ENCODE measurements at regions not wholly inside any gene's neighbourhood (a gene's known extent, or its start where the extent isn't known, plus 50 kb on each side); places are given as distances from the start of the nearest gene placed in this dataset.
"Not testable (repeated sequence)": the region's sequence is repeated elsewhere in the genome, so short reads cannot be mapped to it uniquely, and the experiment has no call there.

DNA sequence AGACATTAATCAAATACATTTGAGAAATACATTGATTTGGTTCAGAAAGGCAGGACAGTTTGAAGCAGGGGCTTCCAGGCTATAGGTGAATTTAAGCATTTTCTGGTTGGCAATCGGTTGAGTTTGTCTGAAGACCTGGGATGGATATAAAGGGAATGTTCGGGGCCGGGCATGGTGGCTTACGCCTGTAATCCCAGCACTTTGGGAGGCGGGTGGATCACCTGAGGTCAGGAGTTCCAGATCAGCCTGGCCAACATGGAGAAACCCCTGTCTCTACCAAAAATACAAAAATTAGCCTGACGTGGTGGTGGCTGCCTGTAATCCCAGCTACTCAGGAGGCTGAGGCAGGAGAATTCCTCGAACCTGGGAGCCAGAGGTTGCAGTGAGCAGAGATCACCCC lies 166.5 kb upstream of the ATP10A start:
- DNase-seq (ENCODE audit: low read depth, low spot score): not testable (repeated sequence)

DNA sequence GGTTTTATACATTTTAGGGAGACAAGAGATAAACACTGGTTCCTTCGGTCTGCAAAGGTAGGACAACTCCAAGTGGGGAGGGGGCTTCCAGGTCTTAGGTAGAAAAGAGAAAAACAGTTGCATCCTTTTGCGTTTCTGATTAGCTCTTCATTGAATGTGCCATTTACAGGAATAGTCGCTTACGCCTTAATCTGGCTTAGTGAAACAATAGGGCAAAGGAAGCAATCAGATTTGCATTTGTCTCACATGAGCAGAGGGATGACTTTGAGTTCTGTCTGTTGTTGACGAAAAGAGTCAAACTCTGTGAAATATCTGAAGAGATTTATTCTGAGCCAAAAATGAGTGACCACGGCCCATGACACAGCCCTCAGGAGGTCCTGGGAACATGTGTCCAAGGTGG lies 166.0 kb upstream of the ATP10A start:
- DNase-seq (ENCODE audit: low read depth, low spot score): no peak

DNA sequence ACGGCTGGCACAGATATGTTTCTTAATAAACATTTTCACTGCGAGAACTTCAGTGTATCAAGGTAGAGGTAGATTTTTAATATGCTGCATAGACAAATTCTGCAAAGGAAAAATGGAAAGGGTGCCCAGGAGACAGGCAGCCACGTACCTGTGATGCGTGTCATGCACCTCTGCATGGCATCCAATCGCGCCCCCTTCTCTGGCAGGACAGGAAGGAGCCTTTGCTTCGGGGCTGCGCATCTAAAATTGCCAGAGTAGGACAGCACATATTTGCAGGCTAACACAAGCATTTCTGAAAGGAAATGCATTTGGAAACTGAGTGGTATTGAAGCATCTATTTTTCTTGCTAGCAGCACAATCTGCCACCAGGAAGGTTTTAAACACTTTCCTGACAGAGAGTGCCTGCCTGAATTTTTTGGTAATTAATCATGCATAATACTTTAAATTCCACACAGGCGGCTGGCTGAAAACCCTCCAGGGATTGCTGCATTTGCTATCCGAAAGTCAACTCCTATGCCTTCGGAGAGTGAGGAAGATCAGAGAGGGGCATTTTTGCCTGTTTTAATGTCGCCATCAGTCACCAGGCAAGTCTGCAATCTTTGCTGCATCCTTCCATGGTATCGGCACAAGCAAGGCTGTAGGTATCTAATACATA lies 165.1 kb upstream of the ATP10A start:
- DNase-seq (ENCODE audit: low read depth, low spot score): no peak

DNA sequence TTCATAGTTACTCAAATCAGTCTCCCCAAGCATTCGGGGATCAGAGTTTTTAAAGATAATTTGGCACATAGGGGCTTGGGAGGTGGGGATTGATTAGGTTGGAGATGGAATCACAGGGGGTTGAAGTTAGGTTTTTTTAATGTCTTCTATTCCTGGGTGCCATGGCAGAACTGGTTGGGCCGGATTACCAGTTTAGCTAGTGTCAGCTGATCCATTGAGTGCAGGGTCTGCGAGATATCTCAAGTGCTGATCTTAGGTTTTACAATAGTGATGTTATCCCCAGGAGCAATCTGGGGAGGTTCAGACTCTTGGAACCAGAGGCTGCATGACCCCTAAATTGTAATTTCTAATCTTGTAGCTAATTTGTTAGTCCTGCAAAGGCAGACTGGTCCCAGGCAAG lies 163.5 kb upstream of the ATP10A start:
- not testable (repeated sequence) for DNase-seq (ENCODE audit: low read depth, low spot score)

DNA sequence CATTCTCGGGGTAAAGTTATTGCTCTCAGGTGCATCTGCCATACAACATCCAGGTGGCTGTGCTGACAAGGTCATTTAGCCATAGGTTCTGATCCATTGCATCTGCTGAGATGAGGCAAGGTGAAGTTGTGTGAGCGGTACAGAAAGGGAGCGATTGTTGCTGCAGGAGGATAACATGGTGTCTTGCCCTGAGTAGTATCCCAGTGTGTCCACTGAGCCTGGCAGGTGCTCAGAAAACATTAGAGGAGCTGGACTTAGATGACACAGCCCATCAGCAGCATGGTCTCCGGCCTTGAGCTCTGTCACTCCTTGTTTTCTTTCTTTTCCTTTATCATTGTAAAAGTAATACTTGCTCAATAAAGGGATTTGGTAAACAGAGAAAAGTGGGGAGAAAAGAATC lies 161.1 kb upstream of the ATP10A start:
- DNase-seq (ENCODE audit: low read depth, low spot score): no peak

DNA sequence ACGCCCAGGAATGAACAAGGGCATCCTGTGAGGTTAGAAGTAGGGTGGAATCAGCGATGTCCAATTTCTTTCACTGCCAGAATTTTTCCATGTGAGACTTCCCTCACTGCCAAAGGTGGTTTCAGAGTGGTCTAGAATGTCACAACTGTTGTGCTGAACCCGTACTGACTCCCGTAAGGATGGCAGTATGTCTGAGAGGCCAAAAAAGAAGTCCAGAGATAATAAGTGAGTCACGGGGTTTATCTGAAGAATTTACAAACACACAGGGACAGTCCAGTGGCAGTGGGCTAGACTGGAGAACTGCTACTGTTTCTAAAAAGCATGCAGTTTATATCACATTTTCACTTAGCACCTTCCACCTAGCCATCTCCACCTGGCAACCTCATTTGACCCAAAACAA lies 160.6 kb upstream of the ATP10A start:
- no peak for DNase-seq (ENCODE audit: low read depth, low spot score)

DNA sequence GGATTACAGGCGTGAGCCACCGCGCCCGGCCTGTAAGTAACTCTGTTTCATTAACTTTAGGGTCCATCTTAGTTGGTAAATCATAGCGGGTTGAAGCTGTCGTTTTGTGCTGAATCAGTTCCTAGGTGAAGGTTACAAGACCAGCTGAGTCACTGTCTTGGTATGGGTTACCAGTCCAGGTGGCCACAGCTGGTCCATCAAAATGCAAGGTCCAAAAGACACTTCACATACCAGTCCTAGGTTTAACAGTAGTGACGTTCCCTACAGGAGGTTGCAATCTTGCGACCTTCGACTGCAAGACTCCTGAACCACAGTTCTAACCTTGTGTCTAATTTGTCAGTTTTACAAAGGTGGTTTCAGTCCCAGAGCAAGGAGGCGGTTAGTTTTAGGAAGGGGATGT lies 160.1 kb upstream of the ATP10A start:
- DNase-seq (ENCODE audit: low read depth, low spot score): no peak

DNA sequence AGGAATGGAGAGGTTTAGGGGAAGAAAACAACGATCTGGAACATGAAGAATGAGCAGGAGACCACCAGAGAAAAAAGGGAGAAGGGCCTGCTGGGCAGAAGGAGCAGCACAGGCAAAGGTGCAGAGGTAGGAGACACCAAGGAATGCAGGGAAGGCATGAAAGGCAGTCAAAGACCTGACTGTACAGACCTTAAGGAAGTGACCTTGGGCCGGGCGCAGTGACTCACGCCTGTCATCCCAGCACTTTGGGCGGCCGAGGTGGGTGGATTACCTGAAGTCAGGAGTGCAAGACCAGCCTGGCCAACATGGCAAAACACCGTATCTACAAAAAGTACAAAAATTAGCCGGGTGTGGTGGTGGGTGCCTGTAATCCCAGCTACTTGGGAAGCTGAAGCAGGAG lies 157.7 kb upstream of the ATP10A start:
- no peak for DNase-seq (ENCODE audit: low read depth, low spot score)

DNA sequence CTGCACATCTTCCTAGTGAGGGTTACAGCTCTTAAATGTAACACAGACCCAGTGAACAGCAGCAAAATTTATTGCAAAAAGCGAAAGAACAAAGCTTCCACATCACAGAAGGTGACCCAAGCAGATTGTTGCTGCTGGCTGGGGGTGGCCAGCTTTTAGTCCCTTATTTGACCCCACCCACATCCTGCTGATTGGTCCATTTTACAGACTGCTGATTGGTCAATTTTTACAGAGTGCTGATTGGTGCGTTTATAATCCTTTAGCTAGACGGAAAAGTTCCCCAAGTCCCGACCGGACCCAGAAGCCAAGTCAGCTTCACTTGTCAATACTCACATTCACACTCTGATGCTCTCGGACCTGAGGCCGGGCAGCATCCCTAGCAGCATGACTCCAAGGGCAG lies 154.5 kb upstream of the ATP10A start:
- DNase-seq (ENCODE audit: low read depth, low spot score): no peak

DNA sequence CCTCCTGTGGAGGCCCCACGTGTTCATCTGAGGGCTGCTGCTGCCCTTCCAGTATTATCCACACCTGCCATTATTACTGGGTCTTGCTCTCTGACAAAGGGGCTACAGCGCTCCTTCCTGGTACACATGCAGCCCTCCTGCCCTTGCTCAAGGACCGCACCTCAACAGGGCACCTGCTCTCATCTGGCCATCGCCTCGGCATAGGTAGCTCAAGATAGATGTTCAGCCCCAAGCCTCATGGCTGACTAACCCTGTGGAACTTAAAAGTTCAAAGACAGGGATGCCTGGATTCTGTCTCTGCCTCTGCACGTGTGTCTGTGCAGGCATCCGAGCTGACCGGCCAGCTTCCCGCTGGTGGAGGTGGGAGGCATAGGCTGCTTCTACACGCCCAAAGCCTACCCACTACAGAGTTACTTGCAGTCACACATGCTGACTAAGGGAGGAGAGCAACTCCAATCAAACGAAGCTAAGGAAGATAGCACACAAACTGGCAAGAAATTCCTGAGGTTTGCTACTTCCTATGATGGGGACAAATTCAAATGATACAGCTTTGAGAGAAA lies 152.5 kb upstream of the ATP10A start:
- DNase-seq (ENCODE audit: low read depth, low spot score): no peak

DNA sequence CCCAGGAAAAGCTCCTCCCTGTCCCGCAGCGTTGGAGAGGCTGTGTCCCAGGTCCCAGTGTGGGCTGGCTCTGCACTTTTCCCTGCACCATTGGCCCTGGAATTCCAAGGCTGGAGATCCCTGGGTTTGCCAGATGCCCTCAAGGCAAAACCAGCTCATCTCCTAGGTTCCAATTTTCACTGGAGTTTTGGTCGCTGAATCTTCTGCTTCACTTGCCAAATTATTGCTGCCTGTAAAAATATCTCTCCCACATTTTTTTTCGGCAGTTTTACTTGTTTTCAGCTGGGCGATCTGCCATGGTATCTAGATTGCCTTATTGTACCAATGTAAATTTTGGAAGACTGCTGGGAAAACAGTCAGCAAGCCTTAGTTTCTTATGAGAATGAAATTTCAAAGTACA lies 150.9 kb upstream of the ATP10A start:
- DNase-seq (ENCODE audit: low read depth, low spot score): no peak

DNA sequence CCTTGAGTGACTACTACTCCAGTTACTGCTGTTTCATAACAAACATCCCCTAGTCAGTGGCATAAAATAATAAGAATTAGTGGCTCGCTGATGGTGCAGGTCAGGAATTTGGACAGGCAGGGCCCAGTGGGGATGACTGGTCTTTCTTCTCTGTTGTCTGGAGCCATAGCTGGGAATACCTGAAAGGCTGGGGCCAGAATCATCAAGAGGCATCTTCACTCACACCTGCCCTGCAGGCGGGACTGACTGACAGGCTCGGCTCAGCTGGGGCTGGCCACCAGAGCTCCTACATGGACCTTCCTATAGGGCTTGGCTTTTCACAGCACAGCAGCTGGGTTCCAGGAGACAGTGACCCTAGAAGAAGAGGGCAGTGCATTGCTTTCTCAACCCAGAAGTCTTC lies 148.8 kb upstream of the ATP10A start:
- no peak for DNase-seq (ENCODE audit: low read depth, low spot score)

DNA sequence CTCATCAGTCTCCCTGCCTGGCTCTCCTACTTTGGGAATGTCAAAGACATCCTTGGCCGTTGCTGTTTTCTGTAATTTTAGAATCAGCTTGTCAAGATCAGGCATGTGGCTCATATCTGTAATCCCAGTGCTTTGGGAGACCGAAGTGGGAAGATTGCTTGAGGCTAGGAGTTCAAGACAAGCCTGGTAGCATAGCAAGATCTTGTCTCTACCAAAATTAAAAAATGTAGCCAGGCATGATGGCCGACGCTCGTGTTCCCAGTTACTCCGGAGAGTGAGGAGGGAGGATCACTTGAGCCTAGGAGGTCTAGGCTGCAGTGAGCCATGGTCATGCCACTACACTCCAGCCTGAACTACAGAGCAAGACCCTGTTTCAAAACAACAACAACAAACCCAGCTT lies 144.0 kb upstream of the ATP10A start:
- no peak for DNase-seq (ENCODE audit: low read depth, low spot score)

DNA sequence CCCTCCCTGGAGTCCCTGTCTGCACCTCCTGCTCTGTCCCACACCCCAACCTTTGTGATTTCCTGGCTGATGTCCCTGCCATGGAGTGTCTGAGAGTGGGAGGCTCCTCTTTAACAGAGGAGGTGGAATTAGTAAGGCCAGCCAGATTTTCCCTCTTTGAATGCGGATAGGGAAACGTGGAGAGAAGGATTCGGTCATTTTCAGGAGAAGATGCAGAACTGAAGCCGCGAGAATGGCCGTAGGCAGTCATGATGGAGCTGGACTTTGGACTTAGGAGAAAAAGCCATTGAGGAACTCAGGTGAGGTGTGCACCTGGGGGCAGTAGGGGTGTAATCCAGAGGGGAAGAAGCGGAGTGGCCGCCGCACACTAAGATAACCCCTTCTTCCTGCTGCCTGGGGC lies 138.1 kb upstream of the ATP10A start:
- no peak for DNase-seq (ENCODE audit: low read depth, low spot score)

DNA sequence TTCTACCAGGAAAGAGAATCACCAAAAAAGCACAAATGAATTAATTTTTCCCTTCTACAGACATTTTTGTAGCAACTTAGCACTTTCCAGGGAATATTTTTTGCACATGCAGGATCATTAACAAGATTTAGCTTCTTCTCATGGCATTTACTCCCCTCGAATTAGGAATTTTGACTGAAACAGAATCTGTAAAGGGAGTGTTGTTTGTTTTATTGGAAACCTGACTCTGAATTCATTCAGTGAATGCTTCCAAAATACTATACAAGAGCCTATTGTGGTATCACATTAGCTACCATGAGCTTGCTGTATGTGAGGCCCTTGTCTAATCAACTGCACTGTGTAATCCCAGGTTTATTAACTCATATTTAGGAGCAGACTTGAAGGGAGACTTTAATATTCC lies 130.4 kb upstream of the ATP10A start:
- no peak for DNase-seq (ENCODE audit: low read depth, low spot score)

DNA sequence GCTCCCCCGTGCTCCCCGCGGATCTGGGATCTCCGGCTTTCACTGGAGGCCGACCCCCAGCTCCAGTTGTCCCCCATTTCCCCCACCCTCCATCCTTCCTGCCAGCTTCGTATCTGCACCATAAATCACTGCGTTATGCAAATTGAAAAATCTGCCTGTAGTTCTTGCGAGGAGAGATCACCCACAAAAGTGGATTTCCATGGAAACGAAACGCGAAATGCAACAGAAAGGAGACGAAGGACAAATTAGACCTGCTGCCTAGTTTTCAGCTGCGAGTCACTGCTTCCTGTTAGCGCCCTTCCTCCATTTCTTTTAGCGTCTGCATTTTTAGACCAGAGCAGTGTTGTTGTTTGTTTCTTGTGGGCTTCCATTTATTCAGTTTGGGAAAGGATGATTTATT lies 127.1 kb upstream of the ATP10A start:
- DNase-seq (ENCODE audit: low read depth, low spot score): no peak

DNA sequence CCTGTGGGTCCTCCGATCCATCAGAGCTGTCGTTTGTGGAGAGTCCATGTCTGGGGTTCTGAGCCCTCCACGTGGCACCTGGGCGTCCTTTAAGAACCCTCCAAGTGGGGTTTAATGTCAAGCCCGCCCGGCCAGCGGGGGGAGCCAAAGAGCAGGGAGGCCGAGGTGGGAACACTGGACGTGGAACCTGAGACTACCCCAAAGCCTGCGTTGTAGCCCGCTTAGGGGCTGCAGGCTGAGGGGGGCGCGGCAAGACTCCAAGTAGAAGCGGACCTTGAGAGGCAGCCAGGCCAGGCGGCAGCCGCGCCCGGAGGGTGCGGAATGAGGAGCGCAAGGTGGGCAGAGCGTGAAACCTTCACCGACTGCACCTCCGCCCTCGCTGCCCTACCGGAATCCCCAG lies 126.2 kb upstream of the ATP10A start:
- no peak for DNase-seq (ENCODE audit: low read depth, low spot score)

DNA sequence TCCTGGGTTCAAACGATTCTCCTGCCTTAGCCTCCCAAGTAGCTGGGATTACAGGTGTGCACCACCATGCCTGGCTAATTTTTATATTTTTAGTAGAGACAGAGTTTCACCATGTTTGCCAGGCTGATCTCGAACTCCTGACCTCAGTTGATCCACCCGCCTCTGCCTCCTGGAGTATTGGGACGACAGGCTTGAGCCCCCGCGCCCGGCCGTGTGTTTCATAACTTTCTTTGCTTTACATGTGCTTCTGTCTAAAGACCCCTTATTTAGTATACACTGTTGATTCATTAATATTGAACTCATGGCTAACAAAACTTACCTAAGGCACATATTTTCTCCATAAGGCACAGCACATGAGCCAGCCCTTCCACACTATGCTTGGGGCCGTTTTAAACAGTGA lies 125.6 kb upstream of the ATP10A start:
- not testable (repeated sequence) for DNase-seq (ENCODE audit: low read depth, low spot score)

DNA sequence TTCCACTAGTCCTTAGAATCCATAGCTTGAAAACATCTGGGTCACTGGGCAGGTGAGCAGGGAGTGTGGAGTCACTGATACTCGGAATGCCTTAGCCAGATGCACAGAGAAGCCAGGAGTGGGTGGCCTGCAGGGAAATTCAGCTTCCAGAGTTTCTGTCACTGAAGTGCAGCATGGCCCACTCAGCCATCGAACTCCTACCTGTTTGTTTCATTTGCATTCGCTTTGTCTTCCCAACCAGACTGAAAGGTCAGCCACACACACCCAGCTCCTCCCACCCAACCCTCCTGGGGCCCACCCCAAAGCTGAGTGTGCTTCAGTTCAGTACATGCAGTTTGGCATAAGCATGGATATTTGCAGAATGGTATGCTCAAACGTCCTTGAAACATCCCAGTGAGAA lies 124.5 kb upstream of the ATP10A start:
- no peak for DNase-seq (ENCODE audit: low read depth, low spot score)

DNA sequence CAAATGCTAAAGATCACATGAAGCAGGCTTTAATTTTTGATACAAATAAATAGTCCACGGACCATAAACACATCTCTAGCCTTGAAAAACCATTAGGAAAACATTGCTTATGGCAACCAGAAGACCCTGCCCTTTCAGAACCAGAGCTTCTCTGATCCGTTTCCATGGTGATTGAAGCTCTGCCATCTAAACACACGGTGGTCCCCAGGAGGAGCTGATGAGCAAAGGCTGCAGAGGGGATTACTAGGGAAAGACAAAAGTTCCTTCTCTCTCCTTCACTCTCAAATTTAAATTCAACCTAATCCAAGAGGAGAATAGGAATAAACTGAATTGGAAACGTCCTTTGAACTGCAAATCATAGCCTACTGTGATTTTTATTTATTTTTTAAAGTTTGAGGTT lies 122.0 kb upstream of the ATP10A start:
- no peak for DNase-seq (ENCODE audit: low read depth, low spot score)

DNA sequence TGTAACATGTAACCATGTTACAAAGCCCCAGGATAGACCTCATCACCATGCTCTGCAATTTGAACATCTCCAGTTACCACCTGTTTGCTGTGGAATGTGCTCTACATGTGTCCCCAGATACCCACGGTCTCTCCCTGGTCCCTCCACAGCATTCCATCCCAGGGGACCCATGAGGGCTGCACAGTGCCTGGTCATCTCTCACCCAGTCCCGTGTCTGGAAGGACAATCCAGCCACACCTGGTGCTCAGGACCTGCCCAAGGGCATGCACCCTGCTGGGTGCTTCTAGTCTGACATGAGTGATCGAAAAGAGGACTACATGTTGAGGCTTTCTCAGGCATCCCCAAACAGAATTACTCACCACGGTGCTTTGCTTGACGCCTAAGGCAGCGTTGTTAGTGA lies 119.6 kb upstream of the ATP10A start:
- DNase-seq (ENCODE audit: low read depth, low spot score): no peak

DNA sequence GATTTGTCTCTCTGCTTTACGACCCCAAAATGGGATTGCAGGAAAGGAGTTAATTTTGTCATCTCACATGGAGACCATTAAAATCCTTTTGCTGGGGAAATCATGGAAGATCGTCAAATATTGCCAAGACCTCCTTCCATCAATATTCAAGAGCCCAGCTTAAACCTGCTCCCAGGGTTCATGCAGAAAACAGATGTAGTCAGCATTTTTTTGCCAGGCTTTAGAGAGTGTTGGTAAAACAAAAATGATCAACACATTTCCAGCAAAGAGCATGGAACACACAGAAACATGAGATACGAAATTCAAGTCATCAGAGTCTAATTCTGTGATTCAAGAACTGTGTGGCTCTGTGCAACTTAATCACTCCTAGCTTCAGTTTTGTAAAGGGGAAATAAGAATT lies 118.0 kb upstream of the ATP10A start:
- DNase-seq (ENCODE audit: low read depth, low spot score): no peak

DNA sequence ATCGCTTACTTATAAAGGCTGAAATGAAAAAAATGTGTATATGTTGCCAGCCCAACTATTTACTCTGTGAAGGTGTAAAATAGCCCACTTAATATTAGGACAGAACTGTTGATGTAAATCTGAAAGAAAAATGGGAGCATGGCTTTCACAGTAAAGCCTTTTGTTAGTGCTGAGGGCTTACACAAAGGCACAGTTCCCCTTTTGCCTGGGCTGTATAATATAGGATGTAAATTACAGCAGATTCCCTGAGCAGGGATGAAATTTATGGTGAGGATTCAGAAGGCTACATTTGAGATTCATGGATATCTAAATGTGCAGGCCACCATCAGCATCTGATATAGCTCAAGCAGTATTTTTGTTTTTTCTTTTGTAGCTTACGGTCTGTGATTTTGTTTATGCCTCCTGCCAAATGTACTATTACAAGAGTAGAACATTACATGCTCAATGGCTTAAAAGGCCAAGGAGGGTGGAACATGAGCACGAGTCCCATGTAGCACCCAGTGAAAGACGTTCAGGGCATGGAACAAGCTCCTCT lies 109.1 kb upstream of the ATP10A start:
- DNase-seq (ENCODE audit: low read depth, low spot score): no peak

DNA sequence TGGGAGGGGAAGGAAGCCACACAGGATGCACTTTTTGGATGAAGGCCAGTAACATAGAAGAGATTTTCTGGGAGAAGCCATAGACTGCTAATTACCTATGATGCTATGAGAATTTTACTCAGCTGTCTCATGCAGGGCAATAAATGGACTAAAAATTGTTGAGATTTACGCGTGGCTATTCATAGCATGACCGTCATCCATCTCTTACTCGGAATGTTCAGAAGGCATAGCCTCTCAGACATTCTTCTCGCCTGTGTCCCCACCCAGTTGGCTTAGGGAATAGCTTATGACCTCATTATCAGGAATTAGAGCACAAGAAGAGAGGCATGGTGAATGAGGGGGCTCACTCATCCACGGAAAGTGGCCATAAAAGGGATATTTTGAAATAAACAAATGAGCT lies 107.9 kb upstream of the ATP10A start:
- DNase-seq (ENCODE audit: low read depth, low spot score): no peak

Measured in smooth muscle cell of the brain vasculature (primary cell).